ENCODE measurements at regions not wholly inside any gene's neighbourhood (a gene's known extent, or its start where the extent isn't known, plus 50 kb on each side); places are given as distances from the start of the nearest gene placed in this dataset.

DNA sequence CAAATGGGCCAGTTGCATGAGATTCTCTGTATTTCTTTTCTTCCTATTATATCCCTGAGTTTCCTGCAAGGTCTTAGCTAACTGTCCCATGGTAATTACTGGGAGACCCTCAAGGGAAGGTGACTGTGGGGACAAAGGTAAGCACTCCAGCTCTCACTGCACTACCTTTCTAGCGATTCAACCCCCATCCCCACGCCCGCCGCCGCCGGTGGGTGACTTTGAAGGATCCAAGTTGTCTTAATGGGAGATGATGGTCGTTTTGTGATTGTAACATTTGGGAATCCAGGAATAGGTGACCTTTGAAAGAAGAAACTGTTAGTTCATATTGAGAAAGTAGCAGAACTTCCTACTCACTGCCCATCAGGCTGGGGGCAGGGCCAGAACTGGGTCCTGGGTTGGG, 265.5 kb downstream of the LRFN2 start:
- no peak overlapping the region for H3K4me3 ChIP-seq
- H3K27ac ChIP-seq, result no peak overlapping the region
- H3K4me1 ChIP-seq, result no peaks in the 10 kb centered on the region
- no peak for TF ChIP-seq POLR2A (IDR thresholded peaks at IDR 0.05)
- TF ChIP-seq, protein P1, sequence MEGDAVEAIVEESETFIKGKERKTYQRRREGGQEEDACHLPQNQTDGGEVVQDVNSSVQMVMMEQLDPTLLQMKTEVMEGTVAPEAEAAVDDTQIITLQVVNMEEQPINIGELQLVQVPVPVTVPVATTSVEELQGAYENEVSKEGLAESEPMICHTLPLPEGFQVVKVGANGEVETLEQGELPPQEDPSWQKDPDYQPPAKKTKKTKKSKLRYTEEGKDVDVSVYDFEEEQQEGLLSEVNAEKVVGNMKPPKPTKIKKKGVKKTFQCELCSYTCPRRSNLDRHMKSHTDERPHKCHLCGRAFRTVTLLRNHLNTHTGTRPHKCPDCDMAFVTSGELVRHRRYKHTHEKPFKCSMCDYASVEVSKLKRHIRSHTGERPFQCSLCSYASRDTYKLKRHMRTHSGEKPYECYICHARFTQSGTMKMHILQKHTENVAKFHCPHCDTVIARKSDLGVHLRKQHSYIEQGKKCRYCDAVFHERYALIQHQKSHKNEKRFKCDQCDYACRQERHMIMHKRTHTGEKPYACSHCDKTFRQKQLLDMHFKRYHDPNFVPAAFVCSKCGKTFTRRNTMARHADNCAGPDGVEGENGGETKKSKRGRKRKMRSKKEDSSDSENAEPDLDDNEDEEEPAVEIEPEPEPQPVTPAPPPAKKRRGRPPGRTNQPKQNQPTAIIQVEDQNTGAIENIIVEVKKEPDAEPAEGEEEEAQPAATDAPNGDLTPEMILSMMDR (IDR thresholded peaks at IDR 0.05), result no peak
- H3K9me3 ChIP-seq, result no peaks in the 10 kb centered on the region
- DNase-seq (ENCODE audit: extremely low spot score in 2 of 2), result no peak
- no peaks in the 10 kb centered on the region for H3K27me3 ChIP-seq
- no peaks in the 10 kb centered on the region for H3K36me3 ChIP-seq
- intact Hi-C loops (cut with DNase I), result loop anchor here (10.0 kb wide), 1 partner anchor 967 kb away; no protein-coding TSS in a partner anchor

GRCh38 chr6:40320947-40321346, 266.2 kb downstream of the LRFN2 start:
- no peaks in the 10 kb centered on the region for H3K9me3 ChIP-seq
- TF ChIP-seq POLR2A (IDR thresholded peaks at IDR 0.05) (no peak), POLR2AphosphoS5 (IDR thresholded peaks at IDR 0.05; ENCODE audit: insufficient read depth in 1 of 2, low read depth in 1 of 2) (no peak)
- TF ChIP-seq, protein P1 (IDR thresholded peaks at IDR 0.05), result no peak
- no peak overlapping the region for H3K27ac ChIP-seq
- no peaks in the 10 kb centered on the region for H3K27me3 ChIP-seq
- no peaks in the 10 kb centered on the region for H3K4me1 ChIP-seq
- DNase-seq (ENCODE audit: extremely low spot score in 2 of 2), result no peak
- intact Hi-C loops (cut with DNase I), result loop anchor here (10.0 kb wide), 1 partner anchor 966 kb away; no protein-coding TSS in a partner anchor
- H3K4me3 ChIP-seq, result no peak overlapping the region
- H3K36me3 ChIP-seq, result no peaks in the 10 kb centered on the region

GRCh38 chr6:40320441-40320840, 266.7 kb downstream of the LRFN2 start:
- TF ChIP-seq POLR2A (IDR thresholded peaks at IDR 0.05) (no peak), POLR2AphosphoS5 (IDR thresholded peaks at IDR 0.05; ENCODE audit: insufficient read depth in 1 of 2, low read depth in 1 of 2) (no peak)
- TF ChIP-seq, protein P1 (IDR thresholded peaks at IDR 0.05), result no peak
- H3K36me3 ChIP-seq, result no peaks in the 10 kb centered on the region
- H3K9me3 ChIP-seq, result no peaks in the 10 kb centered on the region
- H3K4me1 ChIP-seq, result no peaks in the 10 kb centered on the region
- DNase-seq (ENCODE audit: extremely low spot score in 2 of 2), result no peak
- H3K4me3 ChIP-seq, result no peak overlapping the region
- H3K27me3 ChIP-seq, result no peaks in the 10 kb centered on the region
- no peak overlapping the region for H3K27ac ChIP-seq
- intact Hi-C loops (cut with DNase I), result loop anchor here (10.0 kb wide), 1 partner anchor 966 kb away; no protein-coding TSS in a partner anchor

- no peaks in the 10 kb centered on the region for H3K4me1 ChIP-seq
- H3K9me3 ChIP-seq, result no peaks in the 10 kb centered on the region
- no peaks in the 10 kb centered on the region for H3K36me3 ChIP-seq
- intact Hi-C loops (cut with DNase I), result no loop called here
- TF ChIP-seq POLR2AphosphoS5 (IDR thresholded peaks at IDR 0.05; ENCODE audit: insufficient read depth in 1 of 2, low read depth in 1 of 2) (no peak), POLR2A (IDR thresholded peaks at IDR 0.05) (no peak)
- no peak overlapping the region for H3K27ac ChIP-seq
- H3K4me3 ChIP-seq, result no peak overlapping the region
- no peak for DNase-seq (ENCODE audit: extremely low spot score in 2 of 2)
- no peaks in the 10 kb centered on the region for H3K27me3 ChIP-seq
Observed at GRCh38 chr6:40319124-40319523, 268.0 kb downstream of the LRFN2 start.

- H3K36me3 ChIP-seq, result no peaks in the 10 kb centered on the region
- H3K4me3 ChIP-seq, result no peak overlapping the region
- intact Hi-C loops (cut with DNase I), result no loop called here
Observed at GRCh38 chr6:40315060-40315459, 272.1 kb downstream of the LRFN2 start.

More at GRCh38 chr6:40315060-40315459, 272.1 kb downstream of the LRFN2 start:
- H3K27me3 ChIP-seq, result no peaks in the 10 kb centered on the region
- H3K9me3 ChIP-seq, result no peaks in the 10 kb centered on the region
- TF ChIP-seq, protein P1 (IDR thresholded peaks at IDR 0.05), result no peak
- no peak for TF ChIP-seq POLR2A (IDR thresholded peaks at IDR 0.05)
- TF ChIP-seq POLR2AphosphoS5 (IDR thresholded peaks at IDR 0.05; ENCODE audit: insufficient read depth in 1 of 2, low read depth in 1 of 2), result no peak
- no peak overlapping the region for H3K27ac ChIP-seq
- no peaks in the 10 kb centered on the region for H3K4me1 ChIP-seq
- no peak for DNase-seq (ENCODE audit: extremely low spot score in 2 of 2)
